ENCODE measurements at regions not wholly inside any gene's neighbourhood (a gene's known extent, or its start where the extent isn't known, plus 50 kb on each side); places are given as distances from the start of the nearest gene placed in this dataset.
"Not testable (repeated sequence)": the region's sequence is repeated elsewhere in the genome, so short reads cannot be mapped to it uniquely, and the experiment has no call there.

DNA sequence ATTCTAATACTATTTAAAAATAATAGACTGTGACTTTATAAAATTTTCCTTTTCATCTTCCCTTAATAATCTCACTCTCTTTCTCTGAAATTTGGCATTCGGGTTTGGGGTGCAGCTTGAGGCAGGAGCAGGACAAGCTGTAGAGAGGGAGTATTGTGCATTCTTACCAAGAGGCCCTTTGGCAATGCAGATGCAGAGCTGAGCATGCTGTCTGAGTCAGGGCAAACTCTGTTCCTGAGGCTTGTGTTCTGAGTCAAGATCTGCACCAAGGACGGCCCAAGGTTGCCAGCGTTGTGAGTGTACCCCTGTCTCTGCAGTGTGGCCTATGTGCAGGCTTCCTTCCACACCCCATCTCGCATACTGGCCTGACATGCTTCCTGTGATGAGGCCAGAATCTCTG, 343.8 kb upstream of the FRG2C start:
- DNase-seq (ENCODE audit: low spot score) = no peak

DNA sequence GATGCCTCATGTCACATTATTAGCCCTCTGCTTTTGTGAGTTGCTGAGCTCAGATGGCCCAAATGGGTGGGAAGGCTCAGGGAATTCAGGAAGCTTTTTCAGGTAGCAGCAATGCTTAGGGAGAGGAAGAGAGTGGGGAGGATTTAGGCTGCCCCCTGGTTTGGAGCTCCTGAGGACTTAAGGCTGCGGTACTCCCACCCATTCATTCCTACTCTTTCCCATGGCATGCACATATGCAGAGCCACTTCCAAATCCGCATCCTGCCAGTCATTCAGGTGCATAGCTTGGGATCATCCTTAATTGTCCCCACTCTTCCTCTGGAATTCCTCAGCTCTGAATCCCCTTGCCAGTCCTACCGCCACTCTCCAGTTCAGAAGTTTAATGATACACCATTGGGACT, 343.1 kb upstream of the FRG2C start:
- DNase-seq (ENCODE audit: low spot score) = no peak

DNA sequence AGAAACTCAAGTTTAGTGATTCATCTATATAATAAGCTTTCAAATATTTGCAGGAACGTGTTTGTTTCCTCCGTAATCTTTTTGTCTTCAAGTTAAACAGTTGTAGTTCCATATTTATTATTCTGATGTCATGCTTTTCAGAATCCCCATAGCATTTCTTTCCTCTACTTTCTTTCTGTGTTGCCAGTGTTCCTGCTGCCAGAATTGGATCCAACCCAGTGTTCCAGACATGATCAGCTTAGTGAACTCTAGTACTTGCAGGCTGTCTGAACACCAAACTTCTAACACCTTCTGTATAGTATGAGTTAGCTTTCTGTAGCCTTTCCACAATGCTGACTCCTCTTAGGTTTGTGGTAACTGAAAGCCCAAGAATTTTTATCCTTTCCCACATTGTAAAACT, 340.2 kb upstream of the FRG2C start:
- DNase-seq (ENCODE audit: low spot score) = not testable (repeated sequence)

DNA sequence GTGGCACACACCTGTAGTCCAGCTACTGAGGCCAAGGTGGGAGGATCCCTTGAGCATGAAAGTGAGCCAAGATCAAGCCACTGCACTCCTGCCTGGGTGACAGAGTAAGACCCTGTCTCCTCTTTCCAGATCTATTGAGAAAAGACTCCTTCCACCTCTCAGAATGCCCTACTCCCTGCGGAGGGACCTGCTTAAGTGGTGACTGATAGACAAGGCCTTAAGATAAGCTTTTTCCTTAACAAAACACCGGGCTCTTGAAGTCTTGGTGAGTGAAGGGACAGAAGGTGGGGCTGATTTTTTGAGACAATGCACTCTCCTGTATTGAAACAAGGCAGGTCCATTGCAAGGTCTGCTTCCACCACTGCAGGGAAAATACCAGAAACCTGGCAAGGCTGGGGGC, 338.4 kb upstream of the FRG2C start:
- no peak for DNase-seq (ENCODE audit: low spot score)

DNA sequence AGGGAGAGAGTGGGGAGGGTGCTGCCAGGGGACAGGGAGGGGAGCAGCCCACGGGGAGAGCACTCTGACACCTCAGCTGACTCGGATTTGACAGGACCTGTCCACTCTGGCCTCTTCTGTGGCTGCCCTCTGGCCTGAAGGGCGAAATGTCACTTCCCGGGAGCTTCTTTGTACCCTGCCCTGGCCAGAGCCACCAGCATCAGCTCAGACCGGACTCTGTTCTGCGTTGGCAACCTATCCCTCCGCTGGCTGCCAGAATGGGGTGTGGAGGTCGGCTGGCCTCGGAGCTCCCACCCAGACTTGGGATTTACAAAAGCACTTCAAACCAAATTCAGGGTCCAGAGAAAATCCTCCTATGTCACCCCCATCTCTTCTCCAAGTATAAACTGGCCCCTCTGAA, 336.7 kb upstream of the FRG2C start:
- DNase-seq (ENCODE audit: low spot score) = no peak

DNA sequence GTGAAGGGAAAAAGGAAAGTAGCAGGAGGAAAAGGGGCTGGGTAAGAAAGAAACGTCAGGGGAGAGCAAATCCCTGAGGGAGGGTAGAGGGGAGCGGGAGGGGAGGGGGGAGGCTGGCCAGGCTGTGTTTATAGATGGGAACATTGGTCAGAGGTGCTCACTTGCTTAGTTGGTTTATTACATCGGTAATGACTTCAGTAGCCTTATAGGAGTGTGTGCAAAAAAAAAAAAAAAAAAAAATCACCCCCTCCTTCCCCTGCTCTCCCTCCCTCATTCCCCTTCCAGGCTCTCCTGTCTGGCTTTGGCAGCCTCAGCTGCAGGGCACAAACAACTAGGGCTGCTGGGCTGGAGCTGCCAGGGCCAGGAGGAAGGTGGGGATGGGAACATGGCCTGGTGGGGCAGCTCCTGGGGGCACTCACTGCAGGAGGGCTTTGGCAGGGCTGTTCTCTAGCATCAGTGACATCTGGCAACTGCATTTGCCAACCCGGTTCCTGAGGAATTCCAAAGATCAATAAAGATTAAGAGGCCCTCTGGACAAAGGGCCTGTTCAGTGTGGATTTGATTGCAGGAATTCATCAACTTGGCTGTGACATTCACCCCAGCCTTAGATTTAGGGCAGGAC, 334.5 kb upstream of the FRG2C start:
- no peak for DNase-seq (ENCODE audit: low spot score)

DNA sequence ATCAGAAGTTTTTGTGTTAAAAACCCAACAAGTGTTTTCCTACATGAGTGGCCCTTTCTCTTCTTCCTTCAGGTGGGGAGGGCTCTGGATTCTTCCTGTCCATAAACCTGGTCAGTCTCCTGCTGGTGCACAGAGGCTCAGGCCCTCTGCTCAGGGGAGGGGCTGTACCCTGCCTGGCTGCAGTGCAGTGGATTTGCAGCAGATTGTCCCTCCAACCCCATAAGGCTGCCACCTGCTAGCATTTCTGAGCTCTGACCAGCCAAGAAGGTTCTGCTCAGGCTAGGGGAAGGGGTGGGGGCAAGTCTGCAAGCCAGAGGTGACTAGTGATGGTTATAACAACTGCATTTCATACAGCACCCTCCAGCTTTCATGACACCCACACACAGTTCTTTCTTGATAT, 333.7 kb upstream of the FRG2C start:
- not testable (repeated sequence) for DNase-seq (ENCODE audit: low spot score)

DNA sequence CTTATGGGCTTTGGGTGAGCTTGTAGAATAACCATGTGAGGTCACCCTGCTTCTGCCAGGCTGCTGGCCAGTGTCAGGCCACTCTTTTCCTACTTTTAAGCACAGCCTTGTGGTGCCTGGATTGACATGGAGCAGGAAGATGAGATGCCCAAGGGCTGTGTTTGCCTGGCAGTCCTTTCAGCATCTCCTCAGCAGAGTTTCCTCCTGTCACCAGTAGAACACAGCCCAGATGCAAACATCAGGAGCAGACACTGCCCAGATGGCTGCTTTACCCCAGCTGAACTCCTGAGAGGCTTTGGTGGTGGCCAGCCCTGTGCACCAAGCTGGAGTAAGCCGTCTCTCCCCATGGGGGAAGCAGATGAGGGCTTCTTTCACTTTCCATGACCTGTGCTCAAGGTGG, 332.0 kb upstream of the FRG2C start:
- peak; percentile 14 for DNase-seq (ENCODE audit: low spot score)

DNA sequence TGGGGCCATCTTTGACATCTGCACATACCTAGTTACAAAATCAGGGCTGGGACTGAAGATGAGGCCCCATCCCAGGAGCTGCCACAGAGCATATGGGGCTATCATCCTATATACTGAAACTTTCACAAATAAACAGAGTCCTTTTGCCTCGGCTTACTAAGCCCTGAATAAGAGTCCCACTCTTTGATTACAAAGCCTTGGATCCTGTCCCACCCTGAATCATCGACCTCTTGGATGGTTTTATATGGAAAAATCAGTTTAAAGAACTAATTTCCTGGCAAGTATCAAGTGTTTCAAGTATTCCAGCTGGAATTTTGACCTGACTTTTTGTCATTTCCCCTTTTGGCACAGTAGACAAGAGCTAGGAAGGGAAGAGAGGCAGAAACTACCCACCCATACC, 331.3 kb upstream of the FRG2C start:
- no peak for DNase-seq (ENCODE audit: low spot score)

DNA sequence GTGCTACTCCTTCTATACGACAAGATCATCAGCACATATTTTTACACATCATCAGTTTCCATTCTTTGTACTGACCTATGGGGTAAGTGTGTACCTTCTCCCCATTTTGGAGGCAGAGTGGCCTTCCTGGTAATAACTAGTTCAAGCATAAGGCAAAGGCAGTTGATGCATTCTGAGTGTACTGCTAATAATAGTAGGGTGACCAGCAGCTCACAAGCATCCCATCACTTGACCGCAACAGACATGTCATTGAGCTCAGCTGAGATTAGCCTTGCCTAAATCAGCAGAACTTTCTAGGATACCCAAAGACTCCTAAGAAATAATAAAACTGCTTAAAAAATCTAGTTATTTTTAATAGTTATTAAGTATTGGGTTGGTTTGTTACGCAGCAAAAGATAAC, 329.8 kb upstream of the FRG2C start:
- no peak for DNase-seq (ENCODE audit: low spot score)

DNA sequence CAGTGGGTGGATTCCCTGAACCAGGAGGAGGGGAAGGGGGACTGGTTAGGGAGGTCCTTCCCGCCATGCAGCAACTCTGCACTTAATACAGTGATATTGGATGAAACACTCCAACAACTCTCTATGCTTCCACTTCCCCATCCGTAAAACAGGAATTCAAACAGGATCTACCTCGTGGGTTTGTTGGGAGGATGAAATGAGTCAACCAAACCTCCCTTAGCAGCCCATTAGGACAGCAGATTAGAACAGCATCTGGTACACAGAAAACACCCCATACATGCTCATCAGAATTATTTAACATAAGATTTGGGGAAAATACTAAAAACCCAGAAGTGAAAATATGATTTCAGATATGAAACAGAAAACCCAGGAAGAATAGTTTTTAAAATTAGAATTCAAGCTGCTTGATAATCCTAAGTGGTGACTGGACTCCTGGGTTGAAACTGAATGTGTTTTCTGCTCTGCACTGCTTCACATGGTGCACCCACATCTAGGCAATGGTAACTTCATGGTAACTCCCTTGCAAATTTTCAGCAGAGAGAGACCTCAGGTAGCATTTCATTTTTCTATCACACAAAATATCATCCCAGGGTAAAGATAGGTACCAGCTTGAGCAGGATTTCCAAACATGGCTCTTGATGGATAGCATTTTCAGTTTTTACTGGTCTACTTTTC, 326.8 kb upstream of the FRG2C start:
- no peak for DNase-seq (ENCODE audit: low spot score)

DNA sequence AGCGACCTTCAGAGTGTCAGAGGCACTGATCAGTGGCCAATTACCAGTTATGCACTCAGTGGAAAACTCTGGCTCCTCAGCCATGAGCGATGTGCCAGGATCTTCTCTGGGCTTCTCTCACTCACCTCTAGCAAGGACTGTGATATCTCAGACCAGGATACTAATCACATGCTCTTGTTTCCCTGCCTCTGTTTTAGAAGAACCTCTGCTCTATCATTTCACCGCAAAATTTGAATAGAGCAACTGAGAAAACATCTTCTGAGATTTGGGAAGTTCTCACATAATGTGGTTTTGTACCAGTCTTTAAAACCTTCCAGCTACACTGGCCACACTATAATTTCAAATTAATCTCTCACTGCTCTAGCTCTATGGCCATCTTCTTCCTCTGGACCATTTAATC, 325.8 kb upstream of the FRG2C start:
- no peak for DNase-seq (ENCODE audit: low spot score)

DNA sequence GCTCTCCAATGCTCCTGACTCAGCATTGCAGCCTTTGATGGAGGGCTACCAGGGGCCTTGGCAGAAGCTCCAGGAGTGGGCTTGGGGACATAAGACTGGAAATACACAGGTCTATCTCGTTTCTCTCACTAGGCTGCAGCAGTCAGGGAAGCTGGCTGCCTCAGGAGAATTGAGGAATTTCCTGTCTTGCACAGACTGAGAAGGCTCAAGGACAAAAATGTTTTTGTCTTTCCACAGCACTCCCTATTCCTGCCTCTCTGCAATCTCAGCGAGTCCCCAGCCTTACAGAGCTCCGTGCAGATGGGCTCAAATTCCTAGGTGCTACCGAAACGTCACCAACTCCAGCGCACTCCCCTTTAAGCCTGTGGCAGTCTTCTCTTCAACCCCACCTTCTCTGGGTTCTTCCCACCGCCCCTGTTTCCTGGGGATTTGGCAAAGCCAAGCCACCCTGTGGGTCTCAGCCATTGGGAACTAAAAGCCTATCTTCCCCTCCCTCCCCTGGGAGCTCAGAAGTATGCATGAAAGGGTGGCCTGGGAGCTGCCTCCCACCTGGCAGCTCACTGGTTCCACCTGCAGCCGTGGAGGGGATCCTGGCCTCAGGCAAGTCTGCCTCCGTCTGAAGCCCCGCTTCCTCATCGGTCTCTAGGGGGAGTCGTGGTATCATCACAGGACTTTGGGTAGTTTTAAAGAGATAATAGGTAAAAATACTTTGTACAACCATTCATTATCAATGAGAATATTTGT, 322.6 kb upstream of the FRG2C start:
- DNase-seq (ENCODE audit: low spot score) = no peak

DNA sequence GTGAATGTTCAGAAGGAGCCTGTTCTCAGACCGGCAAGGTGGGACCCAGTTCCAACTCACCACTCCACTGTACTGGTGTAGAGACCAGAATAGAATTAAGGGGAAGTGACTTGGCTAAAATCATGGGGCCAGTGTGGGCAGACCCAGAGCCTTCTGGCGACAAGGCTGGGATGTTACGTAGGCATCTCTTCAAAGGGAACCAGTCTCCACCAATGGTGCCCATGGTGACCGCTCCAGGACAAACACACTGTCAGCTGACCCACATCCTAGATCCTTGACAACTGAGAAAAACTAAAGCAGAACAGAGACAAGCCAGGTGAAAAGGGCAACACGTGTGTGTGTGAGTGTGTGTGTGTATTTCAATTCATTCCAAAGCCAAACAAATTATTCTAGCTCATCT, 321.7 kb upstream of the FRG2C start:
- no peak for DNase-seq (ENCODE audit: low spot score)

DNA sequence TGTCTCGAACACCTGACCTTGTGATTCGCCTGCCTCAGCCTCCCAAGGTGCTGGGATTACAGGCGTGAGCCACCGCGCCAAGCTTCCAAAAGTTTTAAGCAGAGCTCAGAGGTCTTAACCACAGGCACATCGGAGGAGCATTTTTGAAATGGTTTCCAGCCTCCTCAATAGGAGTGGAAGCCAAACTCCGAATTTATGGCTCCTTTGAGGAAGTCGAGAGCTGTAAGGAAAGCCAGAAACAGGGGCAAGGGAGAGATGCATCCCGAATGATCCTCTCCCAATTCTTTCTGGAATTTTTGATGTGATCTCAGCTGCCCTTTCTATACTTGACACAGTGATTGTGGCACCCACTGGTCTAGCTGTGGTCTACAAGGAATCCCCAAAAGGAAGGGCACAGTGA, 313.6 kb upstream of the FRG2C start:
- DNase-seq (ENCODE audit: low spot score) = not testable (repeated sequence)

DNA sequence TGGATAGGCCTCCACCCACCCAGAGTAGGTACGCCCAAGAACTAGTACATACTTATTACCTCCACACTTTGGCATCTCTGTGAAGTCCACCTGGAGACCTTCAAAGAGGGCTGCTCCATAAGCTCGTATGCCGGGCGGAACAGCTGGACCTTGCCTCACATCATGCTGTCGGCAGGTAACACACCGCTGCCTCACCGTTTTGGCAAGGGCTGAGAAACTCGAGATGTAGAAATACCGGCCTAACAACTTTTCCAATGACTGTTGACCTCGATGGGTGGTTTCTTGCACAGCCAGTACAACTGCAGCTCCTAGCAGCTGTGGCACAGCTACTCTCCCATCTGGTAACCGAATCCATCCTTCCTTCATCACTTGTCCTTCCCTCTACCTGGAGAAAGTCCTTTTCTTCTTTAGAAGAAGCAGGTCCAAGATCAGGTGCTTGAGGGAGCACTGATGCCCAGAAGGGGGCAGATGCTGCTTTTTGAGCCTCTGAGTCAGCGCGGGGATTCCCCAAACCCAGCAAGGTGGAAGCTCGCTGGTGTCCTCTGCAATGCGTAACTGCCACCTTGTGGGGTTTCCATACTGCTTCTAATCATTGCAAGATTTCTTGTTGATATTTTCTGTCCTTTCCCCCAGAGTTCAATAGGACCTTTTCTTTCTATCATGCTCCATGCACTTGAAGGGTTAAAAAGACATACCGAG, 301.9 kb upstream of the FRG2C start:
- peak; percentile 74 for DNase-seq (ENCODE audit: low spot score)

DNA sequence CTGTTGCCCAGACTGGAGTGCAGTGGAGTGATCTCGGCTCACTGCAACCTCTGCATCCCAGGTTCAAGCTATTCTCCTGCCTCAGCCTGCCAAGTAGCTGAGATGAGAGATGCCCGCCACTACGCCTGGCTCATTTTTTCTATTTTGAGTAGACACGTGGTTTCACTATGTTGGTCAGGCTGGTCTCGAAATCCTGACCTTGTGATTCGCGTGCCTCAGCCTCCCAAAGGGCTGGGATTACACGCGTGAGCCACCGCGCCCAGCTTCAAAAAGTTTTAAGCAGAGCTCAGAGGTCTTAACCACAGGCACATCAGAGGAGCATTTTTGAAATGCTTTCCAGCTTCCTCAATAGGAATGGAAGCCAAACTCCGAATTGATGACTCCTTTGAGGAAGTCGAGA, 291.2 kb upstream of the FRG2C start:
- DNase-seq (ENCODE audit: low spot score) = not testable (repeated sequence)

DNA sequence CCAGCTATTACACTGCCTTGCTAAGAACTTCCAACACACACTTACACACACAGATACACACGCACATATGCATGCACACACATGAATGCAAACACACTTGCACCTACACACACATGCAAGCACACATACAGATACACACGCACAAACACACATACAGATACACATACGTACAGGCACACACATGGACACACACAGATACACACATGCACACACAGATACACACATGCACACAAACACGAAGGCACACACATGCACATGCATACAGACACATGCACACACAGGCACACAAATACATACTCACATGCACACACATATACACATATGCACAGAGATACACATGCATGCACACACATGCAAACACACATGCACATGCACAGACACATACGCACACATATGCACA, 284.3 kb upstream of the FRG2C start:
- DNase-seq (ENCODE audit: low spot score) = not testable (repeated sequence)

DNA sequence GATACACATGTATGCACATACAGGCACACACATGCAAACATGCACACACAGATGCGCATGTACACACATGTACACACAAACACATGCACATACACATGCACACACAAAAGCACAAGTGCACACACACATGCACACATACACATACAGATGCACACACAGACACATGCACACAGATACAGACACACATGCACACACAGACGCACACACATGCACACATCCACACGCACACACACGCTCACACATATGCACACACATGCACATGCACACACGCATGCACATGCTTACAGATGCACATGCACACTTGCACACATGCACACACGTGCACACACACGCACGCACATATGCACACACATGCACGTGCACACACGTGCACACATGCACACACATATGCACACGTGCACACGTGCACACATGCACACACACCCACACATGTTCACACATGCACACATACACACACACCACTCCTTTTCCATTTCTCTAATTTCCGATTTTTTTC, 283.8 kb upstream of the FRG2C start:
- DNase-seq (ENCODE audit: low spot score) = no peak

DNA sequence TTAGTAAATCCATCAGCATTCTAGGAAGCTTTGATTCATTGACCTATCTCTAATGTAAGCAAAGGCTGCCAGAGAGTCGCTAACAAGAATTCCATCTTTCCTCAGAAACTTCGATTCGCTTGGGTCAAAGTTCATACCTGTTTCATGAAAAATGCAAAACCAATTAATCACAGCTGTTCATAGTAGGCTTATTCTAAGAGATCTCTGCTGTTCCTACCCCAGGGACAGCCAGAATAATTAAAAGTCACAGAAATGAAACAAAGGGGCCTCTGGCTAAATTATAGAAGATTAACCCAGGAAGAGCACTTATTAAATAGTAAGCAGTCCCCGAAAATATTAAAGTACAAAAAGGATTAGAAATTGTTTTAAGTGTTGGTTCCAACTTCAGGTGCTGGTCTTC, 280.1 kb upstream of the FRG2C start:
- DNase-seq (ENCODE audit: low spot score) = not testable (repeated sequence)

DNA sequence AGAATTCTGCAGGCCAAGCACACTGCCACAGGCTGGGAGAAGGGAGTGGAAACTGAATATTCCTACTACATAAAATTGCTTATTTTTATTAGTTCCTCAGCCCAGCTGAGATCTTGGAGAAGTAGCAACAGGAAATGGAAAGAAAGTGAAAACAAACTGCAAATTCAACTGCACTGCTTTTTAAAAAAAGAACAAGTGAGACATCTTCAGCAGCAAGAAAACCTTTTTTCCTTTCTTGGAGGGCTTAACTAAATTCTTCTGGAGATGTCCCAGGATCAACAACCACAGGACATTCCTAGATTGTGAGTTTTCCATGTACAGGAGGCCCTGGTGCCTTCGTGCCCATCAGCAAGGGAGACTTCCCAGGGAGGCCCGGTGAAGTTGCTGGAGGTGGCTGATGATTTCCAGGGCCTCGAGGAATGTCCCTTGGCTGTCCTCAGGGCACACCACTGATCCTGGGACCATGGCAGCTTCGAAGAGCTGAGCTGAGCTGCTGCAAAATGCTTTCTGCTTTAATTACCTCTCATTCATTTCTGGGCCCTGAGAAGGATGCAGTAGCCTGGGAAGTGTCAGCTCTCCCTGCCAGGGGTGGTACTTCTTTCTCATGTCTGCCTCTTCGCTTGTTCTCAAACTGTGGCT, 275.5 kb upstream of the FRG2C start:
- DNase-seq (ENCODE audit: low spot score) = not testable (repeated sequence)

DNA sequence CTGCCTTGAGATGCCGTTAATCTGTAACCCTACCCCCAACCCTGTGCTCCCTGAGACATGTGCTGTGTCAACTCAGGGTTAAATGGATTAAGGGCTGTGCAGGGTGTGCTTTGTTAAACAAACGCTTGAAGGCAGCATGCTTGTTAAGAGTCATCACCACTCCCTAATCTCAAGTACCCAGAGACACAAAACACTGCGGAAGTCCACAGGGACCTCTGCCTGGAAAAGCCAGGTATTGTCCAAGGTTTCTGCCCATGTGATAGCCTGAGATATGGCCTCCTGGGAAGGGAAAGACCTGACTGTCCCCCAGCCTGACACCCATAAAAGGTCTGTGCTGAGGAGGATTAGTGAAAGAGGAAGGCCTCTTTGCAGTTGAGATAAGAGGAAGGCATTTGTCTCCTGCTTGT, 270.8 kb upstream of the FRG2C start:
- DNase-seq (ENCODE audit: low spot score) = not testable (repeated sequence)
